Choroid plexus epithelial cell (primary cell): ENCODE measurements at regions not wholly inside any gene's neighbourhood (a gene's known extent, or its start where the extent isn't known, plus 50 kb on each side); places are given as distances from the start of the nearest gene placed in this dataset.
"Not testable (repeated sequence)": the region's sequence is repeated elsewhere in the genome, so short reads cannot be mapped to it uniquely, and the experiment has no call there.

ENCODE experiments used
- DNase-seq: peaks from one replicate; pipeline ENCODE4 v3.0.0-alpha.2; 2010; ENCODE audit warnings: low read depth
- H3K4me3 ChIP-seq: 2 replicates; pipeline ENCODE4 v1.5.1; 2011; ENCODE audit warnings: low read depth, mild to moderate bottlenecking, control low read depth, low read length, moderate library complexity
- CTCF ChIP-seq: conservative IDR thresholded peaks from 2 replicates; pipeline ENCODE4 v1.5.1; 2011; ENCODE audit warnings: low read depth, mild to moderate bottlenecking, control low read depth, inconsistent platforms, low read length, moderate library complexity

- no peak for TF ChIP-seq CTCF
- no peak for DNase-seq
- no peak overlapping the region for H3K4me3 ChIP-seq
Observed at GRCh38 chr11:22458161-22458560, 120.0 kb downstream of the SLC17A6 start.

- no peak for TF ChIP-seq CTCF
- no peak overlapping the region for H3K4me3 ChIP-seq
- no peak for DNase-seq
Observed at GRCh38 chr11:22456993-22457762, 119.0 kb downstream of the SLC17A6 start.

- DNase-seq, result no peak
- TF ChIP-seq CTCF, result no peak
- no peak overlapping the region for H3K4me3 ChIP-seq
Observed at GRCh38 chr11:22454461-22455090, 116.4 kb downstream of the SLC17A6 start.

GRCh38 chr11:22449441-22449840, 111.3 kb downstream of the SLC17A6 start:
- peak; percentile 44 for DNase-seq
- H3K4me3 ChIP-seq, result no peak overlapping the region
- no peak for TF ChIP-seq CTCF

- TF ChIP-seq CTCF, result no peak
- no peak for DNase-seq
- no peak overlapping the region for H3K4me3 ChIP-seq
Observed at GRCh38 chr11:22444076-22444475, 105.9 kb downstream of the SLC17A6 start.

GRCh38 chr11:22441831-22442230, 103.7 kb downstream of the SLC17A6 start:
- TF ChIP-seq CTCF, result no peak
- no peak for DNase-seq
- H3K4me3 ChIP-seq, result no peak overlapping the region

- not testable (repeated sequence) for DNase-seq, H3K4me3 ChIP-seq
Observed at GRCh38 chr11:22435582-22435981, 97.4 kb downstream of the SLC17A6 start.
